IMR-90 (cell line): ENCODE measurements at regions not wholly inside any gene's neighbourhood (a gene's known extent, or its start where the extent isn't known, plus 50 kb on each side); places are given as distances from the start of the nearest gene placed in this dataset.

Experiments
- BHLHE40 ChIP-seq: fragments of 150-350 bp; IDR thresholded peaks from 2 replicates; pipeline ENCODE4 v1.6.1; 2016; ENCODE audit warnings: mild to moderate bottlenecking, low read depth, low read length
- CEBPB ChIP-seq: IDR thresholded peaks from 2 replicates; pipeline ENCODE4 v1.6.1; 2012; ENCODE audit warnings: low read depth, low read length, improper control_type of control experiment
- MAFK ChIP-seq: IDR thresholded peaks from 2 replicates; pipeline ENCODE4 v1.6.1; 2012; ENCODE audit warnings: low read depth, low read length, improper control_type of control experiment
- POLR2A ChIP-seq: IDR thresholded peaks from 2 replicates; pipeline ENCODE4 v1.6.1; 2012; ENCODE audit warnings: mild to moderate bottlenecking, low read depth, low read length
- RAD21 ChIP-seq: IDR thresholded peaks from 2 replicates; pipeline ENCODE4 v1.6.1; 2012; ENCODE audit warnings: low read length, improper control_type of control experiment
- RFX5 ChIP-seq: IDR thresholded peaks from 2 replicates; pipeline ENCODE4 v1.8.0; 2012; ENCODE audit warnings: low read depth, mild to moderate bottlenecking, low read length, moderate library complexity
- SMC3 ChIP-seq: fragments of 150-350 bp; IDR thresholded peaks from 2 replicates; pipeline ENCODE4 v1.6.1; 2016; ENCODE audit warnings: low read depth, mild to moderate bottlenecking, antibody characterized with exemption, low read length, moderate library complexity
- TF ChIP-seq, protein P1 (sequence below): conservative IDR thresholded peaks from 2 replicates; pipeline ENCODE4 v1.5.1; 2012; ENCODE audit warnings: mild to moderate bottlenecking, low read depth, low read length, improper control_type of control experiment
- TF ChIP-seq, protein P2 (sequence below): fragments of 150-350 bp; IDR thresholded peaks from 2 replicates; pipeline ENCODE4 v1.6.1; 2017; ENCODE audit warnings: mild to moderate bottlenecking, antibody characterized with exemption, low read length, low read depth

DNA sequence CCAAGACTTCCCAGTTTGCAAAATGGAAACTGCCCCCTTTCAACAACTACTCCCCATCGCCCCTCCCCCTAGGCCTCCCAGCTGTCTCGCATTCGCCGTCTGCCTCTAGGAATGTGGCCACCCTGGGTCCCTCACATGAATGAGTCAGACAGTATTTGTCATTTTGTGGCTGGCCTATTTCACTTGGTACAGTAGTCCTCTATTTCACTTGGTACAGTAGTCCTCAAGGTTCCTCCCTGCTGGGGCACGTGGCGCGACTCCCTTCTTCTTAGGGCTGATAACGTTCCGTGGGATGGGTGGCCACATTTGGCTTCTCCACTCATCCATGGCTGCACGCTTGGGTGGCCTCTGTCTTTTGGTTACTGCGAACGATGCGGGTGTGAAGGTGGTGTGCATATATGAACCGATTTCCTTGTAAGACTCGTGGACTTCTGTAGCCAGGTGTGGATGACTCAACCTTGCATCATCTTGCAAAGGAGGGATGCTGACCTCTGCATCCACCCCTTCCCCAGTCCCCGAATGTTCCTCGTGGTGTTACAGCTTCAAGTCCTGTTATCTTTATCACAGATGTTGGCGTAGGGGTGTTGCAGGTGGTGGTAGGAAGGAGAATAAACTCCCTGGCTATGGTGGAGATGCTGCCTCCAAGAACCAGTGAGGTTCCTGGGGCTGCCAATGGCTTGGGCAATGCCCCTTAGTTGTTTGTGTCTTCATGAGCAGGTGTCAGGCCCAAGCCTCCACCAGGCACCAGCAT is 112.1 kb upstream of the SOX1 start:
- TF ChIP-seq POLR2A (no peak), BHLHE40 (no peak), RFX5 (no peak), SMC3 (no peak), MAFK (no peak), RAD21 (no peak), CEBPB (no peak)
- TF ChIP-seq, protein P1, sequence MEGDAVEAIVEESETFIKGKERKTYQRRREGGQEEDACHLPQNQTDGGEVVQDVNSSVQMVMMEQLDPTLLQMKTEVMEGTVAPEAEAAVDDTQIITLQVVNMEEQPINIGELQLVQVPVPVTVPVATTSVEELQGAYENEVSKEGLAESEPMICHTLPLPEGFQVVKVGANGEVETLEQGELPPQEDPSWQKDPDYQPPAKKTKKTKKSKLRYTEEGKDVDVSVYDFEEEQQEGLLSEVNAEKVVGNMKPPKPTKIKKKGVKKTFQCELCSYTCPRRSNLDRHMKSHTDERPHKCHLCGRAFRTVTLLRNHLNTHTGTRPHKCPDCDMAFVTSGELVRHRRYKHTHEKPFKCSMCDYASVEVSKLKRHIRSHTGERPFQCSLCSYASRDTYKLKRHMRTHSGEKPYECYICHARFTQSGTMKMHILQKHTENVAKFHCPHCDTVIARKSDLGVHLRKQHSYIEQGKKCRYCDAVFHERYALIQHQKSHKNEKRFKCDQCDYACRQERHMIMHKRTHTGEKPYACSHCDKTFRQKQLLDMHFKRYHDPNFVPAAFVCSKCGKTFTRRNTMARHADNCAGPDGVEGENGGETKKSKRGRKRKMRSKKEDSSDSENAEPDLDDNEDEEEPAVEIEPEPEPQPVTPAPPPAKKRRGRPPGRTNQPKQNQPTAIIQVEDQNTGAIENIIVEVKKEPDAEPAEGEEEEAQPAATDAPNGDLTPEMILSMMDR = no peak
- TF ChIP-seq, protein P2, sequence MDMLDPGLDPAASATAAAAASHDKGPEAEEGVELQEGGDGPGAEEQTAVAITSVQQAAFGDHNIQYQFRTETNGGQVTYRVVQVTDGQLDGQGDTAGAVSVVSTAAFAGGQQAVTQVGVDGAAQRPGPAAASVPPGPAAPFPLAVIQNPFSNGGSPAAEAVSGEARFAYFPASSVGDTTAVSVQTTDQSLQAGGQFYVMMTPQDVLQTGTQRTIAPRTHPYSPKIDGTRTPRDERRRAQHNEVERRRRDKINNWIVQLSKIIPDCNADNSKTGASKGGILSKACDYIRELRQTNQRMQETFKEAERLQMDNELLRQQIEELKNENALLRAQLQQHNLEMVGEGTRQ = no peak
